HEK293 (cell line): ENCODE measurements at regions not wholly inside any gene's neighbourhood (a gene's known extent, or its start where the extent isn't known, plus 50 kb on each side); places are given as distances from the start of the nearest gene placed in this dataset.

ENCODE experiments used
- CTCF ChIA-PET: fragments of 350-600 bp; formaldehyde crosslinking; extraction: SDS; loops from one replicate; lab custom pipeline; 2021; ENCODE audit warnings: antibody characterized with exemption; lab: Yijun Ruan, JAX
- POLR2A ChIA-PET: fragments of 300-600 bp; formaldehyde crosslinking; extraction: SDS; loops from one replicate; lab custom pipeline; 2020; ENCODE audit warnings: antibody characterized with exemption, inconsistent platforms; lab: Yijun Ruan, JAX
- H3K27ac ChIP-seq: fragments of 200-500 bp; sonication (Bioruptor generic); 2 replicates; pipeline ENCODE4 v1.5.1; 2014; ENCODE audit warnings: low read depth, low read length, control low read depth, inconsistent platforms; ENCODE audit errors: extremely low read depth
- H3K36me3 ChIP-seq, 2 experiments: fragments of 200-500 bp in 1 of 2; sonication (Bioruptor generic) in 1 of 2; 1 replicate in 1 of 2; 2 replicates in 1 of 2; pipeline ENCODE4 v1.5.1; 2014 to 2017; ENCODE audit warnings: inconsistent platforms in 2 of 2, low read length in 2 of 2; ENCODE audit not compliant: control insufficient read depth in 2 of 2, insufficient read depth in 1 of 2
- H3K4me1 ChIP-seq: fragments of 200-500 bp; sonication (Bioruptor generic); 2 replicates; pipeline ENCODE4 v1.5.1; 2014; ENCODE audit warnings: mild to moderate bottlenecking, low read length, inconsistent platforms; ENCODE audit not compliant: control insufficient read depth, insufficient read depth
- H3K4me3 ChIP-seq: 2 replicates; pipeline ENCODE4 v1.5.1; 2011; ENCODE audit warnings: low read depth, mild to moderate bottlenecking, control low read depth, low read length, moderate library complexity
- H3K9me3 ChIP-seq: fragments of 200-500 bp; sonication (Bioruptor generic); 2 replicates; pipeline ENCODE4 v1.5.1; 2014; ENCODE audit warnings: low read depth, low read length, inconsistent platforms; ENCODE audit not compliant: control insufficient read depth, insufficient read depth
- HOXD13 ChIP-seq: sonication (generic); formaldehyde crosslinking; IDR thresholded peaks from 2 replicates; pipeline ENCODE4 v1.8.0; 2022; ENCODE audit warnings: missing genetic modification reagents, borderline replicate concordance
- MEIS1 ChIP-seq: sonication (generic); formaldehyde crosslinking; IDR thresholded peaks from 2 replicates; pipeline ENCODE4 v1.8.1; 2022; ENCODE audit warnings: missing genetic modification reagents, mild to moderate bottlenecking, borderline replicate concordance
- PATZ1 ChIP-seq: fragments of 450-650 bp; formaldehyde crosslinking; IDR thresholded peaks from 2 replicates; pipeline ENCODE4 v1.5.1; 2016; ENCODE audit warnings: missing biosample characterization, missing genetic modification characterization
- PRDM1 ChIP-seq: fragments of 450-650 bp; formaldehyde crosslinking; IDR thresholded peaks from 2 replicates; pipeline ENCODE4; 2016; ENCODE audit warnings: missing biosample characterization, missing genetic modification characterization
- PRDM6 ChIP-seq: fragments of 450-650 bp; formaldehyde crosslinking; IDR thresholded peaks from 2 replicates; pipeline ENCODE4 v1.5.1; 2017; ENCODE audit warnings: missing biosample characterization, missing genetic modification characterization
- TCF7L2 ChIP-seq: IDR thresholded peaks from 2 replicates; pipeline ENCODE4 v1.6.1; 2011; ENCODE audit warnings: low read depth, mild to moderate bottlenecking, inconsistent platforms, low read length, moderate library complexity, borderline replicate concordance
- TRIM28 ChIP-seq: IDR thresholded peaks from 2 replicates; pipeline ENCODE4 v1.6.1; 2011; ENCODE audit warnings: low read length, control low read depth, borderline replicate concordance
- ZBTB1 ChIP-seq: fragments of 450-650 bp; formaldehyde crosslinking; IDR thresholded peaks from 2 replicates; pipeline ENCODE4 v1.5.1; 2016; ENCODE audit warnings: missing biosample characterization, missing genetic modification characterization
- ZFP69B ChIP-seq: fragments of 450-650 bp; formaldehyde crosslinking; IDR thresholded peaks from 2 replicates; pipeline ENCODE4 v1.5.1; 2016; ENCODE audit warnings: missing biosample characterization, missing genetic modification characterization
- ZNF146 ChIP-seq: fragments of 450-650 bp; formaldehyde crosslinking; IDR thresholded peaks from 2 replicates; pipeline ENCODE4 v1.5.1; 2016; ENCODE audit warnings: missing biosample characterization, missing genetic modification characterization
- ZNF433 ChIP-seq: fragments of 450-650 bp; formaldehyde crosslinking; IDR thresholded peaks from 2 replicates; pipeline ENCODE4 v1.5.1; 2016; ENCODE audit warnings: missing biosample characterization, missing genetic modification characterization, low read depth
- ZNF664 ChIP-seq: fragments of 450-650 bp; formaldehyde crosslinking; IDR thresholded peaks from 2 replicates; pipeline ENCODE4 v1.5.1; 2016; ENCODE audit warnings: missing biosample characterization, missing genetic modification characterization
- ZSCAN4 ChIP-seq: fragments of 450-650 bp; formaldehyde crosslinking; IDR thresholded peaks from 2 replicates; pipeline ENCODE4 v1.5.1; 2017; ENCODE audit warnings: missing biosample characterization, missing genetic modification characterization
- TF ChIP-seq, protein P1 (sequence below): fragments of 450-650 bp; formaldehyde crosslinking; conservative IDR thresholded peaks from 2 replicates; pipeline ENCODE4 v1.5.1; 2016; ENCODE audit warnings: low read depth, missing biosample characterization, missing genetic modification characterization
- TF ChIP-seq, protein P2 (sequence below): fragments of 450-650 bp; formaldehyde crosslinking; IDR thresholded peaks from 2 replicates; pipeline ENCODE4 v1.5.1; 2016; ENCODE audit warnings: missing biosample characterization, missing genetic modification characterization
- TF ChIP-seq, protein P3 (sequence below): fragments of 450-650 bp; formaldehyde crosslinking; IDR thresholded peaks from 2 replicates; pipeline ENCODE4 v1.5.1; 2017; ENCODE audit warnings: missing biosample characterization, missing genetic modification characterization

GRCh38 chr2:183284606-183285005 lies 160.4 kb downstream of the NUP35 start:
- Histone ChIP-seq H3K4me1 (no peaks in the 10 kb centered on the region), H3K27ac (no peak overlapping the region), H3K36me3 (no peaks in the 10 kb centered on the region), H3K4me3 (no peak overlapping the region), H3K9me3 (no peaks in the 10 kb centered on the region)
- ChIA-PET CTCF (interaction anchor here (0.6 to 0.7 kb wide), 2 partner anchors 158 to 522 kb away, joined by 3 to 4 read pairs; no protein-coding TSS in a partner anchor), POLR2A (no interaction called here)
- TF ChIP-seq PATZ1 (tag by site-specific recombination) (no peak), ZNF433 (tag by site-specific recombination) (no peak), PRDM1 (tag by site-specific recombination) (no peak), MEIS1 (CRISPR knock-in tag) (no peak), TCF7L2 (no peak), ZNF146 (tag by site-specific recombination) (no peak), PRDM6 (no peak), HOXD13 (CRISPR knock-in tag) (no peak), ZFP69B (no peak), ZNF664 (no peak), ZSCAN4 (tag by site-specific recombination) (no peak), TRIM28 (no peak), ZBTB1 (tag by site-specific recombination) (no peak)
- TF ChIP-seq, protein P1, sequence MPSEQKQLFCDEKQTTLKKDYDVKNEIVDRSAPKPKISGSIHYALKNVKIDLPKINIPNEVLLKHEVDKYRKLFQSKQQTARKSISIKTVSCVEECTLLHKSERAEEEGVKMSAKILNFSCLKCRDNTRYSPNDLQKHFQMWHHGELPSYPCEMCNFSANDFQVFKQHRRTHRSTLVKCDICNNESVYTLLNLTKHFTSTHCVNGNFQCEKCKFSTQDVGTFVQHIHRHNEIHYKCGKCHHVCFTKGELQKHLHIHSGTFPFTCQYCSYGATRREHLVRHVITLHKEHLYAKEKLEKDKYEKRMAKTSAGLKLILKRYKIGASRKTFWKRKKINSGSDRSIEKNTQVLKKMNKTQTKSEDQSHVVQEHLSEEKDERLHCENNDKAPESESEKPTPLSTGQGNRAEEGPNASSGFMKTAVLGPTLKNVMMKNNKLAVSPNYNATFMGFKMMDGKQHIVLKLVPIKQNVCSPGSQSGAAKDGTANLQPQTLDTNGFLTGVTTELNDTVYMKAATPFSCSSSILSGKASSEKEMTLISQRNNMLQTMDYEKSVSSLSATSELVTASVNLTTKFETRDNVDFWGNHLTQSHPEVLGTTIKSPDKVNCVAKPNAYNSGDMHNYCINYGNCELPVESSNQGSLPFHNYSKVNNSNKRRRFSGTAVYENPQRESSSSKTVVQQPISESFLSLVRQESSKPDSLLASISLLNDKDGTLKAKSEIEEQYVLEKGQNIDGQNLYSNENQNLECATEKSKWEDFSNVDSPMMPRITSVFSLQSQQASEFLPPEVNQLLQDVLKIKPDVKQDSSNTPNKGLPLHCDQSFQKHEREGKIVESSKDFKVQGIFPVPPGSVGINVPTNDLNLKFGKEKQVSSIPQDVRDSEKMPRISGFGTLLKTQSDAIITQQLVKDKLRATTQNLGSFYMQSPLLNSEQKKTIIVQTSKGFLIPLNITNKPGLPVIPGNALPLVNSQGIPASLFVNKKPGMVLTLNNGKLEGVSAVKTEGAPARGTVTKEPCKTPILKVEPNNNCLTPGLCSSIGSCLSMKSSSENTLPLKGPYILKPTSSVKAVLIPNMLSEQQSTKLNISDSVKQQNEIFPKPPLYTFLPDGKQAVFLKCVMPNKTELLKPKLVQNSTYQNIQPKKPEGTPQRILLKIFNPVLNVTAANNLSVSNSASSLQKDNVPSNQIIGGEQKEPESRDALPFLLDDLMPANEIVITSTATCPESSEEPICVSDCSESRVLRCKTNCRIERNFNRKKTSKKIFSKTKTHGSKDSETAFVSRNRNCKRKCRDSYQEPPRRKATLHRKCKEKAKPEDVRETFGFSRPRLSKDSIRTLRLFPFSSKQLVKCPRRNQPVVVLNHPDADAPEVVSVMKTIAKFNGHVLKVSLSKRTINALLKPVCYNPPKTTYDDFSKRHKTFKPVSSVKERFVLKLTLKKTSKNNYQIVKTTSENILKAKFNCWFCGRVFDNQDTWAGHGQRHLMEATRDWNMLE (tag by site-specific recombination) = no peak
- TF ChIP-seq, protein P2, sequence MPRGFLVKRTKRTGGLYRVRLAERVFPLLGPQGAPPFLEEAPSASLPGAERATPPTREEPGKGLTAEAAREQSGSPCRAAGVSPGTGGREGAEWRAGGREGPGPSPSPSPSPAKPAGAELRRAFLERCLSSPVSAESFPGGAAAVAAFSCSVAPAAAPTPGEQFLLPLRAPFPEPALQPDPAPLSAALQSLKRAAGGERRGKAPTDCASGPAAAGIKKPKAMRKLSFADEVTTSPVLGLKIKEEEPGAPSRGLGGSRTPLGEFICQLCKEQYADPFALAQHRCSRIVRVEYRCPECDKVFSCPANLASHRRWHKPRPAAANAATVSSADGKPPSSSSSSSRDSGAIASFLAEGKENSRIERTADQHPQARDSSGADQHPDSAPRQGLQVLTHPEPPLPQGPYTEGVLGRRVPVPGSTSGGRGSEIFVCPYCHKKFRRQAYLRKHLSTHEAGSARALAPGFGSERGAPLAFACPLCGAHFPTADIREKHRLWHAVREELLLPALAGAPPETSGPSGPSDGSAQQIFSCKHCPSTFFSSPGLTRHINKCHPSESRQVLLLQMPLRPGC (tag by site-specific recombination) = no peak
- TF ChIP-seq, protein P3, sequence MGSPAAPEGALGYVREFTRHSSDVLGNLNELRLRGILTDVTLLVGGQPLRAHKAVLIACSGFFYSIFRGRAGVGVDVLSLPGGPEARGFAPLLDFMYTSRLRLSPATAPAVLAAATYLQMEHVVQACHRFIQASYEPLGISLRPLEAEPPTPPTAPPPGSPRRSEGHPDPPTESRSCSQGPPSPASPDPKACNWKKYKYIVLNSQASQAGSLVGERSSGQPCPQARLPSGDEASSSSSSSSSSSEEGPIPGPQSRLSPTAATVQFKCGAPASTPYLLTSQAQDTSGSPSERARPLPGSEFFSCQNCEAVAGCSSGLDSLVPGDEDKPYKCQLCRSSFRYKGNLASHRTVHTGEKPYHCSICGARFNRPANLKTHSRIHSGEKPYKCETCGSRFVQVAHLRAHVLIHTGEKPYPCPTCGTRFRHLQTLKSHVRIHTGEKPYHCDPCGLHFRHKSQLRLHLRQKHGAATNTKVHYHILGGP (tag by site-specific recombination) = no peak
